ENCODE measurements at regions not wholly inside any gene's neighbourhood (a gene's known extent, or its start where the extent isn't known, plus 50 kb on each side); places are given as distances from the start of the nearest gene placed in this dataset.

DNA sequence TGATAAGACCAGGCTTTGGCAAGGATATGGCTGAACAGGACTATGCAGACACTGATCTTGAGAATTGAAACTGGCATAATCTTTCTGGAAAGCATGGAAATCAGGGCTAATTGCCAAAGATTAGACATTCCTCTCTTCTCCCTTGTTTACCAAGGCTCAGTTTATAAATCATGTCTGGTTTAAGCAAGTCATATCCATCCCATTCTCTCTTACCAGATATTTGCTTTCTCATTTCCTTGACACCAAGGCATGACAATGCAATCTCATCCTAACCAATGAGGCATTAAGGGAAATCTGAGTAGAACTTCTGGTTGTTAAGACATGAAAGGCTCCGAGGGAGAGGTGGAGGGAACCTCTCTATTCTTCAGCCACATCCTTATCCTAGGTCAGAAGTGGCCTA lies 110.3 kb upstream of the CEP85L start:
- no peak for DNase-seq (ENCODE audit: low read depth)

- DNase-seq (ENCODE audit: low read depth) = no peak
These were observed 107.6 kb upstream of the CEP85L start for GRCh38 chr6:118758946-118759345.

- no peak for DNase-seq (ENCODE audit: low read depth)
These were observed 104.7 kb upstream of the CEP85L start for GRCh38 chr6:118755941-118756646.

DNA sequence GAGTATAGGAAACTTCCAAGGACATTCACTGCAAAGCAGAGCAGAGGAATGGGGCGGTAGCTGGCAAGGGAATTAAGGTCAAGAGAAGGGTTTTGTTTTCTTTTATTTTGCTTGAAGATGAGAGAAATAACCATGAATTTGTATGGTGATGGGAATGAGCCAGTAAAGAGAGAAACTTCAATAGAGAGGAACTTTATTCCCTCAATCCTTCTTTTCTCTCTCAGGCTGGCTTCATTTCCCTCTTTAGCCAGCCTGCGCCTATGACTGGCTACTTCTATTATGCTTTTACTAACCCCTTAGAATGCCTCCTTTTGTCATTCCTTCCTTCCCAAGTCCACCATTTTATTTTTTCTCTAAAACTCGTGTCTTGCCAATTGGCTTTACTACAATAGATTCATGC lies 101.4 kb upstream of the CEP85L start:
- DNase-seq (ENCODE audit: low read depth) = no peak

GRCh38 chr6:118751072-118751471 lies 99.7 kb upstream of the CEP85L start:
- no peak for DNase-seq (ENCODE audit: low read depth)

- no peak for DNase-seq (ENCODE audit: low read depth)
These were observed 98.8 kb upstream of the CEP85L start for GRCh38 chr6:118750143-118750542.

GRCh38 chr6:118748311-118749062 lies 97.1 kb upstream of the CEP85L start:
- DNase-seq (ENCODE audit: low read depth) = no peak

DNA sequence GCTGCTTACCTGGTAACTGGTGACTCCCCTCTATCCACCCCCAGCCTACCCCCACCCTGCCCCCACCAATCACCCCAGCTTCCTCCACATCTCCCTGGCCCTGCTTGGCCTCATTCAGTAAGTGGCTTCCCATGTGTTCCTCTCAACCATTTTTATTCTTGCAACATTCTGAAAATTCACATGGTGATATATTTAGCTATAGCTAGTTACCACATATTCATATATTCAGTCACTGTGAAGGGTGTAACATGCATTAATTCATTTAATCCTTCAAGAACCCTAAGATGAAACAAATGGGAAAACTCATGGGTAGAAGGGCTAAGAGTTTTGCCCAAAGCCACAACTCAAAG lies 95.4 kb upstream of the CEP85L start:
- no peak for DNase-seq (ENCODE audit: low read depth)

DNA sequence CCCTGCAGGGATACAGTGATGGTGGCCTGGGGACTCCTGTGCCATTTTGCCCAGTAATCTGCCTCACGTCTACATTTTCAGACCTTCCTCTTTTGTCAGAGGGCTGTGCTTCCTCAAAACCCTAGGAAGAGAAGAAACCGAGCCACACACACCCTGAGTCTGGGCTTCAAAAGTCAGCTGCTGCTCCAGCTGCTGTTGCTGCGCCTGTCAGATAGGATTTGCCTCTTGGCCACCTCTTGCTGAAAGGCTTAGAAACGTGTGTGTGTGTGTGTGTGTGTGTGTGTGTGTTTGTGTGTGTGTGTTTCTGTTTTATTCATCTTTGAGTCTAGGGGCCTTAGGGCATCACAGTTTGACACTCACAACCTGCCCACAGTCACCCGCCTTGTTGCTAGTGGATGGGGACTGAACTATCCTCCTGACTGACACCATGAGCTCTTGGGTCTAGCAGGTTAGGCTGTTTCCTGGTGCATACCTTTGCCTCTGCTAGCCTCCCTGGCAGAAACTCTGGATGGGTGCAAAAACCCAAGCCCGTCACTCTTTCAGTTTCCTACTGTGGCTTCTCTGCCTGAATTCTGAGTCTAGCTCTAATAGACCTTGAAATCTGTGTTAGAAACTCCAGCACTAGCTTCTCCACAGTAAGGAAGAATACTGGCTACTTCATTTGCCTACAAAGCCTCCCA lies 94.9 kb upstream of the CEP85L start:
- no peak for DNase-seq (ENCODE audit: low read depth)

DNA sequence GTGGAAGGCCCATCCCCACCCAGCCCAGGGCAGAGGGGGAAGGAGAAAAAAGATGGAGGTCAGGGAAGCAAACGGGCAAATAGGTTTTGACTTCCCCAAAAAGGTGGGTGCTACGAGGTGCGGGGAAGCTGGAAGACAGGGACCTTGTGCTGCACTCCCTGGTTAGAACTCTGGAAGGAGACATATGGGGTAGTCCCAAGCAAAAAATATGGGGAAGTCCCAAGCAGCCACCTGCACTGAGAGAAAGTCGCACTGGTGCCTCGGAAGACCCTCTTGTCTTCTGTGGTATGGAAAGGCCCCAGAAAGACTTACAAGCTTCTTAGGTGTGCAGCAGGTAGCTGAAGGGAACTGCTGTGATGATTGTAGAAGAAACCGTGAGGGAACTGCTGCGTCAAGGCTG lies 93.8 kb upstream of the CEP85L start:
- DNase-seq (ENCODE audit: low read depth) = no peak

DNA sequence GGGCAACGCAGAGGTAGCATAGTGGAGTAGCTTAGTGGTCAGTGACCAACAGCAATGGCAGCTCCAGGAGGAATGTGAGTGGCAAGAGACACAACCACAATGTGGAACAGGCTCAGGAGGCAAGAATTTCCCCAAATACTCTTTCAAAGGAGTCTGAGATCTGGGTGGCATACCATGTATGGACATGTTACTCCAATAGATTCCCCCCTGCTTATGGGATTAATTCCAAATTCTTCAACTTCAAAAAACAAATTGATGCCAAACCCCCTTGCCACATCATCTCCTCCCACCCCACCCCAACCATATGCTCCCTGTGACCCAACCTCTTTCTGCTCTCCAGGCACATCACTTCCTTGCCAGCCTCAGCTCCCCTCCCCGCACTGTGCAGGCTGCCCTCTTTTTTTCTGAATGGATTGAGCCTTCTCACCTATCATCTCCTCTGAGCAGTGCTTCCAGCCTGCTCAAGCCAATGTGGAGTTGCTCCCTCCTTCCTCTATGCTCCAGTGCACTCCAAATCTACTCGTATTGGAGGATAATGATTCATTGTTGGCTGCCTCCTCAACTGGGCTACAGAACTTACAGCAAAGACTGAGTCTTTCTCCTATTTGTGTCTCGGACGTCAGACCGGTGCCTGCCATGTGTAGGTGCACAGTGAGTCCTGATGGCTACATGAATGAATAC lies 93.0 kb upstream of the CEP85L start:
- DNase-seq (ENCODE audit: low read depth) = no peak

DNA sequence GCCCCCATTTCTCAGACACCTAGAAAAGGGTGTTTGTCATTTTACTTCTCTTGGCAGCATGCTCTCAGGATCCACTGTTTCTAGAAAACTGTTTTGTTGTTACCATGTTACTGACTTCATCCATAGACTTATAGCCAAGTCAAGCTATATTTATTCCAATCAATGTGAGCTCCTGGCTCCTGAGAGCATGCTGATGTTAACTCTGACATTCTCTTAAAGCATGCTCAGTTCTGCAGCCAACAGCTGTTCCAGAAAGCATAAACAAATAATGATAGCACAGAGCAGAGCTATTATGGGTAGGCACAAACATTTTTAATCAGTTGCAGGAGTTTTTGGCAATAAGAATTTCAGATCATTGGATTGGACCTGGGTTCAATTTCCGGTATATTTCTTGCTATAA lies 92.4 kb upstream of the CEP85L start:
- DNase-seq (ENCODE audit: low read depth) = no peak

- no peak for DNase-seq (ENCODE audit: low read depth)
These were observed 89.0 kb upstream of the CEP85L start for GRCh38 chr6:118740372-118740771.

DNA sequence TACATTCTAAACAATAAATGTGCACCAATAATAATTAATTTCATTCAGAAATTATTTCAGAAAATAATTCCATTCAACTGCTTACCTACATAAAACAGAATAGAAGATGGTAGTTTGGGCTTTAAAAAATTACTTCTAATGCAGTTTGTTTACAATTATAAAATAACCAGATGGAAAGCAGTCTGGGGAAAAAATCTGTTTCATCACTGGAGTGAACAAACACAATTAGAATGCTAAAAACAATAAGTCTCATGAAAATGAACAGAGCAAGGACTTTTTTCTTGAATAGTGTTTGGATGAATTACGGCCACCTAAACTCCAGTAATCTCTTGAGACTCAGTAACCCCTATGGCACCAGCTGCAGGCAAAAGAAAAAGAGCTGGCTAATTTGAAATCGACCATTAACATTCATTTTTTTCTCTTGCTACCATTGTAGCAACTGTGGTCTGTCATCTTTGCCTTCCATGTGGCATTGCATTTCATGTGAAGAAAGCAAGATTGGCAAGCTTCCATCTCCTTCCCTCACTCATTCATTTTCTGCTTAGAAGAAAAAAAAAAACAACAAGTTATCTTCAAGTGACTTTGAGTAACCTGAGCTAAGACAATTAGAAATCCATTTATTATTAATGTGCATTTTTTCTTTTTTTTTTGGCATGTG lies 88.4 kb upstream of the CEP85L start:
- DNase-seq (ENCODE audit: low read depth) = no peak

GRCh38 chr6:118736440-118736839 lies 85.0 kb upstream of the CEP85L start:
- DNase-seq (ENCODE audit: low read depth) = no peak

GRCh38 chr6:118735320-118735719 lies 83.9 kb upstream of the CEP85L start:
- no peak for DNase-seq (ENCODE audit: low read depth)

- DNase-seq (ENCODE audit: low read depth) = peak; percentile 44
These were observed 74.6 kb upstream of the CEP85L start for GRCh38 chr6:118725944-118726343.

DNA sequence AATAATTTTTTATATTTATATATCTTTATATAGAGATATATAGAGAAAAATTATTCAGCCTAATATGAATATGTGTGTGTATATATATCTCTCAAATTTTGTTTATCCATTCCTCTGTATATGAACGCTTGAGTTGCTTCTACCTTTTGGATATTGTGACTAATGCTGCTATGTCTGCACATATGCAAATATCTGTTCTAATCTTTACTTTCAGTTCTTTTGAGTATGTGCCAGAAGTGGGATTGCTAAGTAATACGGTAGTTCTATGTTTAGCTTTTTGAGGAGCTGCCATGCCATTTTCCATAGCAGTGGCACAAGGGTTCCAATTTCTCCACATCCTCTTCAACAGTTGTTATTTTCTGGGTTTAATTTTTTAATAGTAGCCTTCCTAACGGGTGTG lies 72.8 kb upstream of the CEP85L start:
- no peak for DNase-seq (ENCODE audit: low read depth)

- no peak for DNase-seq (ENCODE audit: low read depth)
These were observed 71.7 kb upstream of the CEP85L start for GRCh38 chr6:118722829-118723813.

GRCh38 chr6:118720125-118720473 lies 68.7 kb upstream of the CEP85L start:
- no peak for DNase-seq (ENCODE audit: low read depth)

All from stimulated activated CD8-positive, alpha-beta memory T cell treated with anti-CD3 and anti-CD28 coated beads, Interleukin-15, amount 100 ng/mL, for 1 hour (primary cell).